ENCODE measurements at regions not wholly inside any gene's neighbourhood (a gene's known extent, or its start where the extent isn't known, plus 50 kb on each side); places are given as distances from the start of the nearest gene placed in this dataset.

GRCh38 chr2:223416815-223417610, 185.1 kb downstream of the SCG2 start:
- no peak for DNase-seq (ENCODE audit: low read depth)
- no peak overlapping the region for H3K4me3 ChIP-seq (ENCODE audit: low read depth, low read length)
- TF ChIP-seq CTCF (conservative IDR thresholded peaks at IDR 0.05; ENCODE audit: low read depth, low read length), result no peak

GRCh38 chr2:223418131-223418530, 184.0 kb downstream of the SCG2 start:
- DNase-seq (ENCODE audit: low read depth), result peak; percentile 43
- TF ChIP-seq CTCF (conservative IDR thresholded peaks at IDR 0.05; ENCODE audit: low read depth, low read length), result no peak
- no peak overlapping the region for H3K4me3 ChIP-seq (ENCODE audit: low read depth, low read length)

- no peak for DNase-seq (ENCODE audit: low read depth)
- no peak for TF ChIP-seq CTCF (conservative IDR thresholded peaks at IDR 0.05; ENCODE audit: low read depth, low read length)
Observed at GRCh38 chr2:223418604-223419199, 183.5 kb downstream of the SCG2 start.

GRCh38 chr2:223420048-223420447, 182.1 kb downstream of the SCG2 start:
- H3K4me3 ChIP-seq (ENCODE audit: low read depth, low read length), result no peak overlapping the region
- TF ChIP-seq CTCF (conservative IDR thresholded peaks at IDR 0.05; ENCODE audit: low read depth, low read length), result no peak
- DNase-seq (ENCODE audit: low read depth), result no peak

More at GRCh38 chr2:223418604-223419199, 183.5 kb downstream of the SCG2 start:
- H3K4me3 ChIP-seq (ENCODE audit: low read depth, low read length), result no peak overlapping the region

- H3K4me3 ChIP-seq (ENCODE audit: low read depth, low read length), result no peak overlapping the region
- no peak for TF ChIP-seq CTCF (conservative IDR thresholded peaks at IDR 0.05; ENCODE audit: low read depth, low read length)
- no peak for DNase-seq (ENCODE audit: low read depth)
Observed at GRCh38 chr2:223431479-223431878, 170.7 kb downstream of the SCG2 start.

GRCh38 chr2:223433461-223433860, 168.7 kb downstream of the SCG2 start:
- no peak for TF ChIP-seq CTCF (conservative IDR thresholded peaks at IDR 0.05; ENCODE audit: low read depth, low read length)
- no peak for DNase-seq (ENCODE audit: low read depth)
- no peak overlapping the region for H3K4me3 ChIP-seq (ENCODE audit: low read depth, low read length)
